ENCODE measurements at regions not wholly inside any gene's neighbourhood (a gene's known extent, or its start where the extent isn't known, plus 50 kb on each side); places are given as distances from the start of the nearest gene placed in this dataset.

- H3K4me2 ChIP-seq (ENCODE audit: low read depth, low read length) = no peak overlapping the region
- H2BK5ac ChIP-seq (ENCODE audit: low read depth, low read length, poor library complexity, severe bottlenecking) = no peak overlapping the region
- no peaks in the 10 kb centered on the region for H3K4me1 ChIP-seq (ENCODE audit: control insufficient read depth, insufficient read depth, low read length)
- no peak overlapping the region for H2AK9ac ChIP-seq (replicated peaks; ENCODE audit: low read depth, low read length, poor library complexity)
- no peaks in the 10 kb centered on the region for H4K20me1 ChIP-seq (ENCODE audit: insufficient read depth, low read length)
- BruUV-seq (replicated peaks) = no TSS peak
- no peak overlapping the region for H3K4me3 ChIP-seq (ENCODE audit: insufficient read depth, low read depth, low read length)
- peak overlapping the region; percentile 57 for H2AFZ ChIP-seq (replicated peaks; ENCODE audit: low read length, poor library complexity)
- no peaks in the 10 kb centered on the region for H3K9me3 ChIP-seq (ENCODE audit: control insufficient read depth, insufficient read depth, low read length)
- no peak overlapping the region for H3K18ac ChIP-seq (ENCODE audit: low read depth, low read length)
- H3K14ac ChIP-seq (replicated peaks; ENCODE audit: low read depth, low read length) = no peak overlapping the region
- H4K8ac ChIP-seq (ENCODE audit: low read depth in 2 of 2, low read length in 2 of 2) = no peak overlapping the region
- intact Hi-C loops (cut with micrococcal nuclease) = no loop called here
- H3K9me1 ChIP-seq (ENCODE audit: insufficient read depth, low read length) = no peaks in the 10 kb centered on the region
- no peak overlapping the region for H3K56ac ChIP-seq (ENCODE audit: extremely low read depth, insufficient read depth, low read length)
- no peak overlapping the region for H3K4ac ChIP-seq (ENCODE audit: low read depth, low read length)
- no peak overlapping the region for H3K9ac ChIP-seq (ENCODE audit: low read depth, low read length)
- TF ChIP-seq SMC3 (IDR thresholded peaks at IDR 0.05; ENCODE audit: low read depth, low read length) (no peak), ELK1 (IDR thresholded peaks at IDR 0.05; ENCODE audit: borderline replicate concordance, low read depth, low read length) (no peak), MXI1 (IDR thresholded peaks at IDR 0.05; ENCODE audit: borderline replicate concordance, low read depth, low read length) (no peak), CHD1 (IDR thresholded peaks at IDR 0.05; ENCODE audit: low read depth, low read length) (no peak), USF2 (IDR thresholded peaks at IDR 0.05; ENCODE audit: low read depth, low read length) (no peak), CEBPB (IDR thresholded peaks at IDR 0.05; ENCODE audit: low read depth, low read length) (no peak), MAZ (IDR thresholded peaks at IDR 0.05; ENCODE audit: borderline replicate concordance, low read depth, low read length) (no peak), NFE2L2 (IDR thresholded peaks at IDR 0.05; ENCODE audit: low read depth, low read length) (no peak), RAD21 (IDR thresholded peaks at IDR 0.05; ENCODE audit: low read length) (no peak), BHLHE40 (IDR thresholded peaks at IDR 0.05; ENCODE audit: low read depth, low read length) (no peak), MAFK (IDR thresholded peaks at IDR 0.05; ENCODE audit: low read depth, low read length) (no peak), RCOR1 (IDR thresholded peaks at IDR 0.05; ENCODE audit: insufficient replicate concordance, low read length) (no peak), FOS (IDR thresholded peaks at IDR 0.05; ENCODE audit: low read depth, low read length) (no peak), POLR2A (IDR thresholded peaks at IDR 0.05; ENCODE audit: low read depth, low read length) (no peak), RFX5 (IDR thresholded peaks at IDR 0.05; ENCODE audit: low read depth, low read length) (no peak), CTCF (conservative IDR thresholded peaks at IDR 0.05; ENCODE audit: low read depth, low read length) (no peak)
- H2BK20ac ChIP-seq (ENCODE audit: low read depth, low read length) = no peak overlapping the region
- dilution Hi-C loops (cut with HindIII; ENCODE audit: low sequenced_read_pairs, unreplicated experiment) = no loop called here
- H2BK120ac ChIP-seq (ENCODE audit: low read depth, low read length) = no peak overlapping the region
- ATAC-seq (ENCODE audit: low read depth) (no peak), DNase-seq (peak; percentile 6)
- H3K36me3 ChIP-seq (ENCODE audit: control insufficient read depth, insufficient read depth, low read length) = no peaks in the 10 kb centered on the region
- ChIA-PET POLR2A (ENCODE audit: unreplicated experiment) (no interaction called here), CTCF (no interaction called here)
- H3K79me1 ChIP-seq (ENCODE audit: low read depth in 1 of 2, low read length in 2 of 2) = no peaks in the 10 kb centered on the region
- H4K91ac ChIP-seq (ENCODE audit: insufficient read depth, low read depth, low read length) = no peak overlapping the region
- H2AK5ac ChIP-seq (ENCODE audit: low read depth, low read length) = no peak overlapping the region
- no peak overlapping the region for H4K5ac ChIP-seq (ENCODE audit: low read depth, low read length)
- no peaks in the 10 kb centered on the region for H3K27me3 ChIP-seq (ENCODE audit: control insufficient read depth, insufficient read depth, low read length)
- H3K27ac ChIP-seq (ENCODE audit: insufficient read depth, low read length) = no peak overlapping the region
- H2BK15ac ChIP-seq (ENCODE audit: low read depth, low read length) = no peak overlapping the region
- in situ Hi-C loops (cut with MboI; ENCODE audit: low sequenced_read_pairs) = no loop called here
- H3K23ac ChIP-seq (ENCODE audit: low read depth, low read length) = no peak overlapping the region
- WGBS, 2 experiments (ENCODE audit: extremely low coverage in 2 of 2, insufficient read length in 1 of 2) = no CpG with 5 or more reads among the region's 3 CpGs
These were observed 2088.7 kb upstream of the AGA start for GRCh38 chr4:179530958-179531357.

All from IMR-90 (cell line).